NCI-H1092 (cell line): ENCODE measurements at regions not wholly inside any gene's neighbourhood (a gene's known extent, or its start where the extent isn't known, plus 50 kb on each side); places are given as distances from the start of the nearest gene placed in this dataset.
"Not testable (repeated sequence)": the region's sequence is repeated elsewhere in the genome, so short reads cannot be mapped to it uniquely, and the experiment has no call there.

ENCODE experiments used
- DNase-seq: peaks from one replicate; lab custom pipeline; 2025; lab: John Stamatoyannopoulos, UW

DNA sequence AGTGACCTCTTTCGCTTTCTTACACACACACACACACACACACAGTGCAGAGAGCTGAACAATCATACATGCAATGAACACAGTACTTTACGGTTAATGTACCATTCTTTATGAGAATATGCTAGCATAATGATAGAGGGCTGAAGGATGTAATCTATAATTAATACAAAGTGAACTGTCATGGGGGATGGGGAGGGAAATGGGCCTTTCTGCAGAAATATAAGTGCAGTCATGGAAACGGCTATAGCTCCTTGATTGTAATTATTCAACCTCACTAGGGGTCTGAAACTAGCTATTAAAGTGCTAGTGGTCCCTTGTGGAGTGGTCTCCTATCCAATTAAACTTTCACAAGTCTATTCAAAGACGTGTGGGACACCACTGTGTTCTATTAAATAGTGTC, 443.2 kb upstream of the FOXG1 start:
- DNase-seq = no peak

DNA sequence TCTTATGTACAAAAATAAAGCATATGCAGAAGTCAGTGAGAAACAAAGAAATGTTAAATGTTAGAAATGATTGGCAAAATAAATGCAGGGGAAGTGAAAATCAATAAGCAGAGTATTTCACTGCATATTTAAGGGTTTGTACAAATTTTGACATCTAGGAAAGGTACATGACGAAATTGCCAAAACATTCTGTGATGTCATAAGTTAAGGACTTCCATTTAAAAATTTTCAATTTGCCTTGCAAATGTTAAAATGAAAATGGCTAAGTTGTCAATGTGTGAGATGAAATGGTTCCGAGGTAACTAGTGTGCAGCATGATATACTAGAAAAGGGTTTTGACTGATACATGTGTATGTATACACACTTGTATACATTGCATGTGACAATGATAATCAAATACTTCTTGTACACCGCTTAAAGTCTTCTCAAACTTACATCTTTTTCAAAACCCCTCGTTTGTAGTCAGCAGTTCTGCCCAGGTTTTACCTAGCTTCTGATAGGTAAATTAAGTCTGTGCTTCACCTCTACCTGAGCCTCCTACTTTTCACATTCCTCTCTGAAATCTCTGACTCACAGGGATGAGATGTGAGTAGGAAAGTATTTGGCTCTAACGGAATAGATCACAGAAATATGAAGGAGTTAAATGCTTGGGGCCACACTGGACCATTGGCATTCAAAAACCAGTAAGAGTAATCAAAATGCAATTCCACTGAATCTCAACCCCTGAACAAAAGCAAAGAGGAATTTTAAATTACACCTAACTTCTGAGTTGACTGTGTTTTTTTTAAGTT, 442.4 kb upstream of the FOXG1 start:
- no peak for DNase-seq

DNA sequence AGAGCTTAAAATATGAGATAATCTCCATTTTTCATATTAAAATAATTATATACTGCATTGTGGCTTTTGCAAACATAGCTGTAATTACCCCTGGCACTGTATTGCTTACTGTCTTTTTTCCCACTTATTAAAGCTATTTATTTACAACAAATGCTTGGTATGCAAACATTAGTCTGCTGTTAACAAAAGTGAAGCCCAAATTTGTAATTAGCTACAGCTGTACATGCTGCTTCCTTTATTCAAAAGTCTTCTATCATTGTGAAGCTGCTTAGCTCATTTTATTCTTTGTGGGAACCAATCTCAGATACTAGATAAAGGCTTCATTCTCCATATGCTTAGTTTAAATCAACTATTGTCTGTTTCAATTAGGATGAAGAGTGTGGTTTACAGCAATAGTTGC, 425.8 kb upstream of the FOXG1 start:
- no peak for DNase-seq

GRCh38 chr14:28344381-28344780, 422.2 kb upstream of the FOXG1 start:
- DNase-seq = no peak

DNA sequence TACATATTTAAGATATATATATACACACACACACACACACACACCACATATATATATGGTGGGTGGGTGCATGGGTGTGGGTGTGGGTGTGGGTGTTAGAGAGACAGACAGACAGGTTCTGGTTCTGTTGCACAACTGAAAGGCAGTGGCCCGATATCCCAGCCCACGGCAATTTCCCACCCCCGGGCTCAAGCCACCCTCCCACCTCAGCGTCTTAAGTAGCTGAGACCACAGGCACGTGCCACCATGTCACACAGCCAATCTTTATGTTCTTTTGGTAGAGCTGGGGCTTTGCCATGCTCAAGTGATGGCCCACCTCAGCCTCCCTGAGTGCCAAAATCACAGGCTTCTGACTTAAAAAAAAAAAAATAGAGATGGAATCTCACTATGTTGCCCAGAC, 417.8 kb upstream of the FOXG1 start:
- DNase-seq = no peak

DNA sequence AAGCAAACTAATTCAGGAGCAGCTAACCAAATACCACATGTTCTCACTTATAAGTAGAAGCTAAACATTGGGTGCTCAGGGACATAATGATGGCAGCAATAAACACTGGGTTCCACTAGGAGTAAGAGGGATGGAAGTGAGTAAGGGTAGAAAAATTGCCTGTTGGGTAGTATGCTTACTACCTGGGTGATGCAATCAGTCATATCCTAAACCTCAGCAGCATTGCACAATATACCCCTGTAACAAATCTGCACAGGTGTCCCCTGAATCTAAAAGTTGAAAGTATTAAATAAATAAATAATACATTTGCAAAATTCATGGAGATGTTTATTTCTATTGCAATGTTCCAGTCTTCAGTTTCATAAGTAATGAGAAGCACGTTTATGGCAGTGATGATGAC, 409.8 kb upstream of the FOXG1 start:
- DNase-seq = no peak

DNA sequence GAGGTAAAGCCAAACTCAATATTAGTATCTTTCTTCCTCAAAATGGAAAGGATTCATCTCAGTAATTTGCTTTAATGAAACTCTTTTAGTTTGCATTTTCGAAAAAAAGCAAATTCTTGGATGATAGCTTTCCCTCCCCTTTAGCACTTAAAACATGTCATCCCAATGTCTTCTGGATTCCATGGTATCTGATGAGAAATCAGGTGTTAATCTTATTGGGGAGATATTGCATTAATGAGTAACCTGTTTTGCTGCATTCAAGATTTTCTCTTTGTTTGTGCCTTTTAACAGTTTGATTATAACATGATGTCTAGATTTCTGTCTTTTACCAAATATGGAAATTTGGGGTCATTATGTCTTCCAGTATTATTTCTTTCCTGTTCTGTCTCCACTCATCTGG, 405.1 kb upstream of the FOXG1 start:
- no peak for DNase-seq

- no peak for DNase-seq
These were observed 401.1 kb upstream of the FOXG1 start for GRCh38 chr14:28365510-28365909.

- no peak for DNase-seq
These were observed 392.9 kb upstream of the FOXG1 start for GRCh38 chr14:28373721-28374120.

DNA sequence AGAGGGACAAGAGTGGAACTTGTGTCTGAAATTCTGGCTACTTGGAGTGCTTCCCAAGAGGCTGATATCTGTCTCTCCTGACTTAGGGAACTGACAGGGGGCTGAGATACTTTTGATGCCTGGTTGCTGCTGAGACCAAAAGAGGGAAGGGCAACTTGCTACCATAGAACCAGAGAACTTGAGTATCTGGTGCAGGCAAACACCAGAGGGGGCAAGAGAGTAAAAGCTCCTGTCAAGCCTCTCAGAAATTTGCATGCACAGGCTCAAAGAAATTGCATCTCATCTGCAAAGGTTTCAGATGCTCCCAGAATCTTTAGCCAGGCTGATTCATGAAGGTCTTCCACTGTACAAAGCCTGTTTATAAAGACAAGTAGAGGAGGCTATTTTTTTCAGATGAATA, 391.3 kb upstream of the FOXG1 start:
- DNase-seq = no peak

- DNase-seq = no peak
These were observed 384.9 kb upstream of the FOXG1 start for GRCh38 chr14:28381656-28382055.

DNA sequence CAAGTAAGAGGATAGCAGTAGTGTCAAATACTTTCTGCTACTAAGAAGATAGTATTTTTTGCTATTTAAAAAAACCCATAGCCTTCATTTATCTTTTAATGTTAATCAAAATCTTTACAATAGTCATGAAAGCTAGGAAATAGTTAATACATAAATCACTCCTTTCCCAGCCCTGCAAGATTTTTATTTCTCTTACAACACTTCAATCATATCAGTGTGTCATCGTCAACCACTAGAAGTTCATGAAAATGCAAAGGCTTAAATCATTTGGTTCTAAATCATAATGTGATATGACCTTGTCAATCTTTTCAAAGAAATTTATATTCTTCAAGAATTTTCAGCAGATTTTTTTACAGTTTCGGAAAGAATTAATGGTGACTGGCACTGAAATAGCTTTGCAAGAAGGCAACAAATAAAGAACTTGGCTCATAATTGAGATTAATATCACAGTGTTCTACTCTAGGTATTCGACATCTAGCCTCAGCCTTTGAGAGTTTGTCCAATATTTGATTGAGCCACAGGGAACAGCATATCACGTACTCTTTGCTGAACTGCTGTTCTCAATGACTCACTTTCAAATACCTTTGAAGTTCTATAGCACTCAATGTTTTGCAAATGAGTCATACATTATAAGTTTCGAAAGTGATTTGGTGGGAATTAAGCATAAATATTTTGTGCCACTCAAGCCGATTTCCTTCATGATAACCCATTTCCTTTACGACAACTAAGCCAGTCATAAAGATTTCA, 384.0 kb upstream of the FOXG1 start:
- DNase-seq = no peak

GRCh38 chr14:28398506-28398905, 368.1 kb upstream of the FOXG1 start:
- no peak for DNase-seq

GRCh38 chr14:28401705-28402104, 364.9 kb upstream of the FOXG1 start:
- not testable (repeated sequence) for DNase-seq

DNA sequence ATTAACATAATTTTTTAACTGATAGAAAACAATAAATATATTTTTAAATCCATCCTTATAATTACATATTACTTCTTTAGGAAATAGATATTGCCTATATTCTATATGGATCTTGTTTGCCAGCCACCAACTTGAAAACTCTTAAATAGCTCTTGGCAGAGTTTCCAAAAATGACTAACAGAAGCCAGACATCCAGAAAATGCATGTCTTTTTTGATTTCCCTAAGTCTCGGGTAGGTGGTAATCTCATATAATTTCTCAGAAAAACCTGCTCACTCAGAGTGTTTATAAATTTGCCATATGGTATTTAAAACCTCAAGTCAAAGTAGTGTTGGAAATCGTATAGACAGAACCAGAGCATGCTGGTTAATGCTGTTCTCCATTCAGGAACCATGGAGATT, 360.4 kb upstream of the FOXG1 start:
- no peak for DNase-seq

DNA sequence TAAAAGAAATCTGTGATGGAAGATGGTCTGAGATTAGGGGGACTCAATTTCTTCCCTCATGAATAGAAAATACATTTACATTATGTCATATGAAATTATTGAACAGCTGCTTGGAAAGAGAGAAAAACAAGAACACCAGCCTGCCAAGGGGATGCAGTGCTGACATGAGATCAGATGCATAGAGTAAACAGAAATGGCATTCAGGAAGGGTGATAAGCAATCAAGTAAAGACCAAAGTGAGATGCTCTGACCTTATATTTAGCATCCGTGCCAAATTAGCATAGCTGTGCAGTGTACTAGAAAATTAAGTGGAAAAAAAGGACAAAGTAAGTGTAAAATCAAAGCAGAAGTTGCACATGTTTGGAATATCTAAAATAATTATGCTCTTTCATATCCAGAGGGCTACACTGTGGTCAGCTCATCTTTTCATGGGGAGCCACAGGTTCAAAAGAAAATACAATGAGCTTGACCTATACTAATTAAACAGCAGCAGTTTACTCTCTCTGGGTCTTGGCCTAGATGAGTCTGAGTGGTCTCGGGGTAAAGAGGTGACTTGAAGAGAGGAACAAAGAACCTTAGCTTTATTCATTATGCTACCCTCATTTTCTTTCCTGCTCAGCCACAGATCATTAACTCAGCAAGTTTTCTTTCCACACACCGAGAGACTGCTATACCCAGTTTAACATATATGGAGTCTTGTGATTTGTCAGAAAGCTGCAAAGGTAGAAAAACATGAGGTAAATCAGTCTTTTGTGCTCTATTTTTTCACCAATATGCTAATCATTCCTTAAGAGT, 359.4 kb upstream of the FOXG1 start:
- DNase-seq = no peak

- DNase-seq = no peak
These were observed 358.6 kb upstream of the FOXG1 start for GRCh38 chr14:28407996-28408395.

GRCh38 chr14:28412077-28412476, 354.5 kb upstream of the FOXG1 start:
- no peak for DNase-seq

GRCh38 chr14:28426960-28427359, 339.6 kb upstream of the FOXG1 start:
- no peak for DNase-seq

DNA sequence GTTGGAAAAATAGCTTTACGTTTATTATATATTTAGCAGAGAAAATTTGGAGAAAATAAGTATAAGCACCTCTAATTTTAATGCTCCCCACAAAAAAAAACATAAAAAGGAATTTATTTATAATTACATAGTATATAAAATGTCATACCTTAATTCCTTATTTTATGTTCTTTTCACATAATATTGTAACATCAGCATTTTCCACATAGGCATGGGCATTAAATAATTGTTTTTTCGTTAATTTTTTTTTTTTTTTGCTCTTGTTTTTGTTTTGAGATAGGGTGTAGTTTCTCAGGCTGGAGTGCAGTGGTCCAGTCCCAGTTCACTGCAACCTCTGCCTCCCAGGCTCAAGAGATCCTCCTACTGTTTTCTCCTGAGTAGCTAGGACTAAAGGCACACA, 329.8 kb upstream of the FOXG1 start:
- DNase-seq = no peak

GRCh38 chr14:28461389-28461788, 305.2 kb upstream of the FOXG1 start:
- DNase-seq = no peak

- DNase-seq = no peak
These were observed 299.0 kb upstream of the FOXG1 start for GRCh38 chr14:28467611-28468010.
